ENCODE measurements at regions not wholly inside any gene's neighbourhood (a gene's known extent, or its start where the extent isn't known, plus 50 kb on each side); places are given as distances from the start of the nearest gene placed in this dataset.
A peak's percentile ranks its signal among the peaks of the same experiment; 100 is the strongest.

DNA sequence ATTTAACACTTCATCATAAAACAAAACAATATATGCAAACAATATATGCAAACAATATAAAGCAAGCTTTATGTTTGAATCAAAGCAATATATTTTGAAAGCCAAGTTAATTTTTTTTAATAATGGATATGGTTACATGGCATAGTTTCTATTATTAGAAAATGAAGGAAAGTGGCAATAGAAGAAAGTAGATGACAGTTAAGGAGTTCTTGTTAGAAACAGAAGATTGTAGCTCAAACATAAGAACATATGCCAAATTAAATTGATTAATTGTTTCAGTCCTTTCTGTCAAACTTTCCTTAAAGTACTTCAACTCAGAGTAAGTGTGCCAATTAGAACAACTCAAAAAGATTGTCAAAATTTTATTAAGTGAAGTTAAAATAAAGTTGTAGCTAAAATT is 1248.3 kb downstream of the SLC16A7 start:
- H3K27ac ChIP-seq (ENCODE audit: low read depth in 1 of 2, low read length in 2 of 2), result no peak overlapping the region
- no peak for DNase-seq (ENCODE audit: low spot score)
- TF ChIP-seq, protein P1, sequence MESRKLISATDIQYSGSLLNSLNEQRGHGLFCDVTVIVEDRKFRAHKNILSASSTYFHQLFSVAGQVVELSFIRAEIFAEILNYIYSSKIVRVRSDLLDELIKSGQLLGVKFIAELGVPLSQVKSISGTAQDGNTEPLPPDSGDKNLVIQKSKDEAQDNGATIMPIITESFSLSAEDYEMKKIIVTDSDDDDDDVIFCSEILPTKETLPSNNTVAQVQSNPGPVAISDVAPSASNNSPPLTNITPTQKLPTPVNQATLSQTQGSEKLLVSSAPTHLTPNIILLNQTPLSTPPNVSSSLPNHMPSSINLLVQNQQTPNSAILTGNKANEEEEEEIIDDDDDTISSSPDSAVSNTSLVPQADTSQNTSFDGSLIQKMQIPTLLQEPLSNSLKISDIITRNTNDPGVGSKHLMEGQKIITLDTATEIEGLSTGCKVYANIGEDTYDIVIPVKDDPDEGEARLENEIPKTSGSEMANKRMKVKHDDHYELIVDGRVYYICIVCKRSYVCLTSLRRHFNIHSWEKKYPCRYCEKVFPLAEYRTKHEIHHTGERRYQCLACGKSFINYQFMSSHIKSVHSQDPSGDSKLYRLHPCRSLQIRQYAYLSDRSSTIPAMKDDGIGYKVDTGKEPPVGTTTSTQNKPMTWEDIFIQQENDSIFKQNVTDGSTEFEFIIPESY (IDR thresholded peaks at IDR 0.05), result no peak
- TF ChIP-seq RXRA (IDR thresholded peaks at IDR 0.05) (no peak), FOXA1 (IDR thresholded peaks at IDR 0.05) (no peak), YY1 (IDR thresholded peaks at IDR 0.05) (no peak), EGR1 (IDR thresholded peaks at IDR 0.05; ENCODE audit: low read depth in 2 of 2) (no peak), RAD21 (IDR thresholded peaks at IDR 0.05) (no peak), MAX (IDR thresholded peaks at IDR 0.05) (no peak), NR2F2 (IDR thresholded peaks at IDR 0.05) (no peak), SP1 (IDR thresholded peaks at IDR 0.05) (no peak), HNF4G (IDR thresholded peaks at IDR 0.05) (no peak)
- H3K4me3 ChIP-seq (ENCODE audit: low read depth in 1 of 3, low read length in 3 of 3), result no peak overlapping the region
- H3K9me3 ChIP-seq (ENCODE audit: control insufficient read depth in 4 of 4, low read length in 3 of 4), result no peaks in the 10 kb centered on the region
- H3K4me1 ChIP-seq (ENCODE audit: control insufficient read depth in 4 of 4, insufficient read depth in 4 of 4, low read length in 3 of 4), result peaks cover 8 to 13% (median 11%) of the 10 kb centered on the region in 4 donors
- H3K9ac ChIP-seq (ENCODE audit: low read depth in 1 of 2, low read length in 2 of 2), result no peak overlapping the region
- H3K36me3 ChIP-seq (ENCODE audit: control insufficient read depth in 4 of 4, insufficient read depth in 3 of 4, low read depth in 1 of 4, low read length in 3 of 4), result no peaks in the 10 kb centered on the region
- H3K27me3 ChIP-seq (ENCODE audit: control insufficient read depth in 4 of 4, insufficient read depth in 4 of 4, low read length in 3 of 4), result no peaks in the 10 kb centered on the region

DNA sequence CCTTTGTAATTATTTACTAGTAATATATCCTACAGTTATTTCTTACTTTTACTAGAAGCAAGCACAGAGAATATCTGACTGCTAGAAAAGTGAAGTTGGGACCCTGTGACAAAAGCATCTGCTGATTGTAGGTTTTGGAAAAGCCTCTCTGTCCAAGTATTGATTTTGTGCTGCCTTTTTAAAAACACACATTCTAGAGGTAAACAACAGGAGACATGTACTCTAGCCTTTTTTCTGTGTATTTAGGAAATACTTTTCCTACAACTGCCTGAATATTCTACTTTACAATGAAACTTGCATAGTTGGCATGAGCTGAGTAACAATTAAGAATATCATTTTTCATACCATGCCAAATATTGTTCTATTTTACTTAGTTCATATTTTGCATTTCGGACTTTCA is 1249.0 kb downstream of the SLC16A7 start:
- WGBS, result 34% methylated on average over 1 of the region's 1 CpG
- Histone ChIP-seq H3K36me3 (ENCODE audit: control insufficient read depth in 4 of 4, insufficient read depth in 3 of 4, low read depth in 1 of 4, low read length in 3 of 4) (no peaks in the 10 kb centered on the region), H3K9ac (ENCODE audit: low read depth in 1 of 2, low read length in 2 of 2) (no peak overlapping the region), H3K27me3 (ENCODE audit: control insufficient read depth in 4 of 4, insufficient read depth in 4 of 4, low read length in 3 of 4) (no peaks in the 10 kb centered on the region), H3K27ac (ENCODE audit: low read depth in 1 of 2, low read length in 2 of 2) (peak overlapping the region; percentile 32 to 39), H3K9me3 (ENCODE audit: control insufficient read depth in 4 of 4, low read length in 3 of 4) (no peaks in the 10 kb centered on the region), H3K4me3 (ENCODE audit: low read depth in 1 of 3, low read length in 3 of 3) (peak overlapping the region in 1 of 3 donors; percentile 40), H3K4me1 (ENCODE audit: control insufficient read depth in 4 of 4, insufficient read depth in 4 of 4, low read length in 3 of 4) (peaks cover 9 to 13% (median 12%) of the 10 kb centered on the region in 4 donors)
- DNase-seq (ENCODE audit: low spot score), result no peak
- TF ChIP-seq YY1 (IDR thresholded peaks at IDR 0.05) (peak; percentile 35), SP1 (IDR thresholded peaks at IDR 0.05) (peak; percentile 69), RAD21 (IDR thresholded peaks at IDR 0.05) (peak; percentile 20 to 41), HNF4A (conservative IDR thresholded peaks at IDR 0.05) (peak; percentile 47 to 54), FOXA2 (IDR thresholded peaks at IDR 0.05) (peak; percentile 78), HNF4G (IDR thresholded peaks at IDR 0.05) (no peak)
- TF ChIP-seq, protein P2, sequence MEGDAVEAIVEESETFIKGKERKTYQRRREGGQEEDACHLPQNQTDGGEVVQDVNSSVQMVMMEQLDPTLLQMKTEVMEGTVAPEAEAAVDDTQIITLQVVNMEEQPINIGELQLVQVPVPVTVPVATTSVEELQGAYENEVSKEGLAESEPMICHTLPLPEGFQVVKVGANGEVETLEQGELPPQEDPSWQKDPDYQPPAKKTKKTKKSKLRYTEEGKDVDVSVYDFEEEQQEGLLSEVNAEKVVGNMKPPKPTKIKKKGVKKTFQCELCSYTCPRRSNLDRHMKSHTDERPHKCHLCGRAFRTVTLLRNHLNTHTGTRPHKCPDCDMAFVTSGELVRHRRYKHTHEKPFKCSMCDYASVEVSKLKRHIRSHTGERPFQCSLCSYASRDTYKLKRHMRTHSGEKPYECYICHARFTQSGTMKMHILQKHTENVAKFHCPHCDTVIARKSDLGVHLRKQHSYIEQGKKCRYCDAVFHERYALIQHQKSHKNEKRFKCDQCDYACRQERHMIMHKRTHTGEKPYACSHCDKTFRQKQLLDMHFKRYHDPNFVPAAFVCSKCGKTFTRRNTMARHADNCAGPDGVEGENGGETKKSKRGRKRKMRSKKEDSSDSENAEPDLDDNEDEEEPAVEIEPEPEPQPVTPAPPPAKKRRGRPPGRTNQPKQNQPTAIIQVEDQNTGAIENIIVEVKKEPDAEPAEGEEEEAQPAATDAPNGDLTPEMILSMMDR (IDR thresholded peaks at IDR 0.05; ENCODE audit: low read depth, low read length, missing input control), result no peak

DNA sequence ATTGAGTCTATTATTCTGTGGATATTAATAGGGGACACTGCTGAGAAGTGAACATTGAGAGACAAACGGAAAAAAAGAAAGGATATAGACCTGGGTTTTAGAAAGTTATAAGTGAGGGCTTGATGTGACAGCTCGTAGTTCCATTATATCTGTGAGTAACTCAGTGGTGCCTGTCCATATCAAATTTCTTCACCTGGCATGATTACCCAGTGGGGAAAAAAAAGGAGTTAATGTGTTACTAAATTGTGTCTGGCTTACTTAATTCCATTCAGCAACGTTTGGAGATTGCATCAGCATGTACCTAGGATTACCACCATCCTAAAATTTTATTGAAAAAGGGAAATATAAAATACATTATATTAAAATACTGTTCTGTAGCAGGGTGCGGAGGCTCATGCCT is 1249.9 kb downstream of the SLC16A7 start:
- no peaks in the 10 kb centered on the region for H3K36me3 ChIP-seq (ENCODE audit: control insufficient read depth in 4 of 4, insufficient read depth in 3 of 4, low read depth in 1 of 4, low read length in 3 of 4)
- H3K27me3 ChIP-seq (ENCODE audit: control insufficient read depth in 4 of 4, insufficient read depth in 4 of 4, low read length in 3 of 4), result no peaks in the 10 kb centered on the region
- peak overlapping the region in 1 of 3 donors; percentile 5 for H3K4me3 ChIP-seq (ENCODE audit: low read depth in 1 of 3, low read length in 3 of 3)
- WGBS, result 34% methylated on average over 4 of the region's 4 CpGs
- peaks cover 10 to 14% (median 12%) of the 10 kb centered on the region in 4 donors for H3K4me1 ChIP-seq (ENCODE audit: control insufficient read depth in 4 of 4, insufficient read depth in 4 of 4, low read length in 3 of 4)
- no peak overlapping the region for H3K9ac ChIP-seq (ENCODE audit: low read depth in 1 of 2, low read length in 2 of 2)
- no peaks in the 10 kb centered on the region for H3K9me3 ChIP-seq (ENCODE audit: control insufficient read depth in 4 of 4, low read length in 3 of 4)
- no peak for DNase-seq (ENCODE audit: low spot score)
- H3K27ac ChIP-seq (ENCODE audit: low read depth in 1 of 2, low read length in 2 of 2), result peak overlapping the region; percentile 32 to 39
- TF ChIP-seq, protein P3, sequence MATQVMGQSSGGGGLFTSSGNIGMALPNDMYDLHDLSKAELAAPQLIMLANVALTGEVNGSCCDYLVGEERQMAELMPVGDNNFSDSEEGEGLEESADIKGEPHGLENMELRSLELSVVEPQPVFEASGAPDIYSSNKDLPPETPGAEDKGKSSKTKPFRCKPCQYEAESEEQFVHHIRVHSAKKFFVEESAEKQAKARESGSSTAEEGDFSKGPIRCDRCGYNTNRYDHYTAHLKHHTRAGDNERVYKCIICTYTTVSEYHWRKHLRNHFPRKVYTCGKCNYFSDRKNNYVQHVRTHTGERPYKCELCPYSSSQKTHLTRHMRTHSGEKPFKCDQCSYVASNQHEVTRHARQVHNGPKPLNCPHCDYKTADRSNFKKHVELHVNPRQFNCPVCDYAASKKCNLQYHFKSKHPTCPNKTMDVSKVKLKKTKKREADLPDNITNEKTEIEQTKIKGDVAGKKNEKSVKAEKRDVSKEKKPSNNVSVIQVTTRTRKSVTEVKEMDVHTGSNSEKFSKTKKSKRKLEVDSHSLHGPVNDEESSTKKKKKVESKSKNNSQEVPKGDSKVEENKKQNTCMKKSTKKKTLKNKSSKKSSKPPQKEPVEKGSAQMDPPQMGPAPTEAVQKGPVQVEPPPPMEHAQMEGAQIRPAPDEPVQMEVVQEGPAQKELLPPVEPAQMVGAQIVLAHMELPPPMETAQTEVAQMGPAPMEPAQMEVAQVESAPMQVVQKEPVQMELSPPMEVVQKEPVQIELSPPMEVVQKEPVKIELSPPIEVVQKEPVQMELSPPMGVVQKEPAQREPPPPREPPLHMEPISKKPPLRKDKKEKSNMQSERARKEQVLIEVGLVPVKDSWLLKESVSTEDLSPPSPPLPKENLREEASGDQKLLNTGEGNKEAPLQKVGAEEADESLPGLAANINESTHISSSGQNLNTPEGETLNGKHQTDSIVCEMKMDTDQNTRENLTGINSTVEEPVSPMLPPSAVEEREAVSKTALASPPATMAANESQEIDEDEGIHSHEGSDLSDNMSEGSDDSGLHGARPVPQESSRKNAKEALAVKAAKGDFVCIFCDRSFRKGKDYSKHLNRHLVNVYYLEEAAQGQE (IDR thresholded peaks at IDR 0.05), result peak; percentile 30
- TF ChIP-seq, protein P2 (IDR thresholded peaks at IDR 0.05; ENCODE audit: low read depth, low read length, missing input control), result no peak
- peak; percentile 25 to 27 for TF ChIP-seq RAD21 (IDR thresholded peaks at IDR 0.05)
- TF ChIP-seq SP1 (IDR thresholded peaks at IDR 0.05), result peak; percentile 56
- TF ChIP-seq EGR1 (IDR thresholded peaks at IDR 0.05; ENCODE audit: low read depth in 2 of 2), result no peak
- peak; percentile 97 for TF ChIP-seq ATF3 (IDR thresholded peaks at IDR 0.05)
- TF ChIP-seq HNF4A (conservative IDR thresholded peaks at IDR 0.05), result peak; percentile 57 to 58
- TF ChIP-seq RXRA (IDR thresholded peaks at IDR 0.05), result peak in 1 of 2 donors; percentile 38
- peak; percentile 61 for TF ChIP-seq YY1 (IDR thresholded peaks at IDR 0.05)
- no peak for TF ChIP-seq FOXA1 (IDR thresholded peaks at IDR 0.05)
- TF ChIP-seq MAX (IDR thresholded peaks at IDR 0.05), result peak; percentile 27
- peak in 1 of 2 donors; percentile 46 for TF ChIP-seq JUND (IDR thresholded peaks at IDR 0.05)
